Neuronal stem cell (in vitro differentiated cells): ENCODE measurements at regions not wholly inside any gene's neighbourhood (a gene's known extent, or its start where the extent isn't known, plus 50 kb on each side); places are given as distances from the start of the nearest gene placed in this dataset.

Experiments
- DNase-seq: peaks from one replicate; pipeline ENCODE4 v3.0.0-alpha.2; 2013; ENCODE audit warnings: low spot score
- H2AFZ ChIP-seq: one replicate; pipeline ENCODE4 v1.6.1; 2013; ENCODE audit warnings: mild to moderate bottlenecking, low read length, inconsistent platforms
- H2AK5ac ChIP-seq: 2 replicates; pipeline ENCODE4 v1.6.1; 2013; ENCODE audit warnings: low read depth, mild to moderate bottlenecking, inconsistent platforms, low read length, moderate library complexity, mixed read lengths
- H2BK120ac ChIP-seq: 2 replicates; pipeline ENCODE4 v1.6.1; 2013; ENCODE audit warnings: low read depth, mild to moderate bottlenecking, inconsistent platforms, low read length, moderate library complexity, mixed read lengths
- H2BK12ac ChIP-seq: one replicate; pipeline ENCODE4 v1.6.1; 2013; ENCODE audit warnings: low read length, inconsistent platforms
- H2BK15ac ChIP-seq: 2 replicates; pipeline ENCODE4 v1.6.1; 2013; ENCODE audit warnings: mild to moderate bottlenecking, low read length, inconsistent platforms, mixed read lengths
- H2BK5ac ChIP-seq: one replicate; pipeline ENCODE4 v1.6.1; 2013; ENCODE audit warnings: inconsistent platforms, mild to moderate bottlenecking, low read length, moderate library complexity
- H3K14ac ChIP-seq: one replicate; pipeline ENCODE4 v1.6.1; 2013; ENCODE audit warnings: low read length, inconsistent platforms
- H3K18ac ChIP-seq: 2 replicates; pipeline ENCODE4 v1.6.1; 2013; ENCODE audit warnings: low read length, inconsistent platforms
- H3K23ac ChIP-seq: 2 replicates; pipeline ENCODE4 v1.6.1; 2013; ENCODE audit warnings: low read depth, mild to moderate bottlenecking, mixed read lengths, low read length, inconsistent platforms; ENCODE audit not compliant: poor library complexity
- H3K27ac ChIP-seq: replicated peaks from 3 replicates; pipeline ENCODE4 v1.5.1; 2013; ENCODE audit warnings: low read length, inconsistent platforms
- H3K27me3 ChIP-seq, 3 experiments: 2 replicates each; pipeline ENCODE4 v1.6.1; 2013; ENCODE audit warnings: low read length in 3 of 3, mild to moderate bottlenecking in 2 of 3, inconsistent platforms in 1 of 3, low read depth in 1 of 3, mixed read lengths in 1 of 3, moderate library complexity in 1 of 3; ENCODE audit not compliant: control insufficient read depth in 3 of 3, insufficient read depth in 3 of 3
- H3K36me3 ChIP-seq, 2 donors: replicated peaks in 1 of 2; 2 replicates each; pipeline ENCODE4 v1.6.1; 2013; ENCODE audit warnings: low read length in 2 of 2; ENCODE audit not compliant: control insufficient read depth in 2 of 2, insufficient read depth in 2 of 2
- H3K4ac ChIP-seq: 2 replicates; pipeline ENCODE4 v1.6.1; 2013; ENCODE audit warnings: inconsistent platforms, mild to moderate bottlenecking, low read length, moderate library complexity
- H3K4me1 ChIP-seq, 2 donors: 1 replicate in 1 of 2; 2 replicates in 1 of 2; pipeline ENCODE4 v1.6.1; 2013; ENCODE audit warnings: low read length in 2 of 2, low read depth in 1 of 2; ENCODE audit not compliant: control insufficient read depth in 2 of 2, insufficient read depth in 1 of 2
- H3K4me2 ChIP-seq: one replicate; pipeline ENCODE4 v1.6.1; 2013; ENCODE audit warnings: mild to moderate bottlenecking, low read length, inconsistent platforms; ENCODE audit not compliant: insufficient read depth, poor library complexity, severe bottlenecking
- H3K4me3 ChIP-seq, 2 donors: 2 replicates each; pipeline ENCODE4 v1.5.1; 2013; ENCODE audit warnings: low read length in 2 of 2, mild to moderate bottlenecking in 2 of 2, inconsistent platforms in 1 of 2, moderate library complexity in 1 of 2
- H3K79me1 ChIP-seq: one replicate; pipeline ENCODE4 v1.6.1; 2013; ENCODE audit warnings: low read depth, mild to moderate bottlenecking, inconsistent platforms, low read length, moderate library complexity
- H3K9ac ChIP-seq: one replicate; pipeline ENCODE4 v1.6.1; 2013; ENCODE audit warnings: mild to moderate bottlenecking, low read depth, low read length, inconsistent platforms; ENCODE audit not compliant: poor library complexity
- H3K9me3 ChIP-seq, 2 donors: replicated peaks in 1 of 2; 2 replicates each; pipeline versions ENCODE3 to v1.6.1; 2013; ENCODE audit warnings: low read length in 2 of 2, mild to moderate bottlenecking in 2 of 2, inconsistent platforms in 1 of 2, low read depth in 1 of 2, mixed read lengths in 1 of 2, moderate library complexity in 1 of 2; ENCODE audit not compliant: control insufficient read depth in 2 of 2, insufficient read depth in 1 of 2
- H4K8ac ChIP-seq: one replicate; pipeline ENCODE4 v1.6.1; 2013; ENCODE audit warnings: low read depth, mild to moderate bottlenecking, inconsistent platforms, low read length, moderate library complexity
- H4K91ac ChIP-seq: one replicate; pipeline ENCODE4 v1.6.1; 2013; ENCODE audit warnings: low read length, low read depth, mild to moderate bottlenecking, inconsistent platforms; ENCODE audit not compliant: poor library complexity
- WGBS, 2 donors: extraction: QIAGEN DNeasy Blood & Tissue Kit; methylation state at CpG; one replicate each; pipeline ENCODE4 v1.1.7; 2013; ENCODE audit warnings: missing lambda C conversion rate in 2 of 2, mixed read lengths in 1 of 2; ENCODE audit not compliant: insufficient read length in 2 of 2, insufficient replicate concordance in 1 of 2; ENCODE audit errors: extremely low coverage in 2 of 2; 5-methylcytosine and 5-hydroxymethylcytosine counted together

DNA sequence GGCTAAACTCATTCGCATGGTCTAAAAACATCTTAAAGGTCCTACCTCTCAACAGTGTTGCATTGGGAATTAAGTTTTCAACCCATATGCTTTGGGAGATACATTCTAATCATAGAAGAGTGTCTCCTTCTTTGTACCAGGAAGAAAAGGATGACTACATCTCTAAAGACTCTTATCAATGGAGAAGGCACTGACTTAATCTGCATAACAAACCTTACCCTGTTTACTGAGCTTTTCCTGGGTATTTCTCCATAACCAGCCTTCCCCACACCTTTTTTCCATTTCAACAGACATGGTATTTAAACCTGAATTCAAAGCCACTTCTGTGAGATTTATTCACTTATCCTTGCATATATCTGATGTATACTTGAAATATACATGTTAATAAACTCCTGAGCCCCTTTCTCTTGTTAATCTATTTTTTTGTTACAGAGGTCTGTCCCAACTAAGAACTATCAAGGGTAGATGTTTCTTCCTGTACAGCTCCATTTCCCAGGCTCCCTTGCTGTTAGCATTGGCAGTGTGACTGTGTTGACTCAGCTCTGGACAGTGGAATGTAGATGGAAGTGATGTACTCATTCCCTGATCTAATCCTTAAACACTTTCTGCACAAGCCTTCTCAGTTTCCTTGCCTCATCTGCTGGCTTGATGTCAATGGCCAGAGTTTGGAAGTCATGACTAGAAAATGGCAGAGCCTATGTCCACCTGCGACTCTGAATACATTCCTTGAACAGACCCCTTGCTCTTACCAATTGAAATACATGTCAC, 148.9 kb upstream of the CPEB2 start:
- H3K23ac ChIP-seq = no peak overlapping the region
- H4K91ac ChIP-seq = no peak overlapping the region
- no peak for DNase-seq
- H3K4ac ChIP-seq = no peak overlapping the region
- no peak overlapping the region for H2AK5ac ChIP-seq
- no peak overlapping the region for H2BK15ac ChIP-seq
- no peaks in the 10 kb centered on the region for H3K27me3 ChIP-seq
- no peaks in the 10 kb centered on the region for H3K4me1 ChIP-seq
- H3K14ac ChIP-seq = no peak overlapping the region
- H3K79me1 ChIP-seq = no peaks in the 10 kb centered on the region
- no peak overlapping the region for H4K8ac ChIP-seq
- no peak overlapping the region for H3K4me2 ChIP-seq
- H2BK120ac ChIP-seq = no peak overlapping the region
- no peak overlapping the region for H3K18ac ChIP-seq
- whole genome bisulfite sequencing, 2 donors = no CpG with 5 or more reads among the region's 2 CpGs
- no peak overlapping the region for H3K27ac ChIP-seq
- no peak overlapping the region for H2BK5ac ChIP-seq
- H3K9ac ChIP-seq = no peak overlapping the region
- no peaks in the 10 kb centered on the region for H3K9me3 ChIP-seq
- no peak overlapping the region for H2BK12ac ChIP-seq
- H3K4me3 ChIP-seq = no peak overlapping the region
- no peak overlapping the region for H2AFZ ChIP-seq
- H3K36me3 ChIP-seq = no peaks in the 10 kb centered on the region

DNA sequence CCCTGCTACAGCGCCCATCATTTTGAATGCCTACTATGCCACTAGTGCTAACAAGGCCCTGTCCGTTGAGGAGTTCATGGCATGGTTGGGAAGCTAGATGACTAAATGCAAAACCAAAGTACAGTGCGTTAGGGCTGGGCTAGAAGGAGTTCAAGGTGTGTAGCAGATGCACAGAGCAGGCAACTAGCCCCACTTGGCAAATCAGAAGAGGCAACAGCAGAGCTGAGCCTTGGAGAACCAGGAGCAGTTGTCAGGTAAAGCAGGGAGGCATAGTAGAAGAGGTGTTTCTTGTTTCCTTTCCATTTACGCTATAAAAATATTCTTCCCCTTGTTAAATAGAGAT, 146.6 kb upstream of the CPEB2 start:
- Histone ChIP-seq H3K9ac (no peak overlapping the region), H4K91ac (no peak overlapping the region), H3K4me2 (no peak overlapping the region), H3K36me3 (no peaks in the 10 kb centered on the region), H3K4me1 (no peaks in the 10 kb centered on the region), H2AFZ (no peak overlapping the region), H3K27me3 (peaks cover 0 to under 1% (median 0%) of the 10 kb centered on the region in 3 experiments), H3K14ac (no peak overlapping the region), H2BK5ac (no peak overlapping the region), H2BK12ac (no peak overlapping the region), H3K79me1 (no peaks in the 10 kb centered on the region), H2BK15ac (no peak overlapping the region), H3K4ac (no peak overlapping the region), H2AK5ac (no peak overlapping the region), H3K23ac (no peak overlapping the region), H3K4me3 (no peak overlapping the region), H3K27ac (no peak overlapping the region), H2BK120ac (no peak overlapping the region), H3K9me3 (no peaks in the 10 kb centered on the region), H3K18ac (no peak overlapping the region), H4K8ac (no peak overlapping the region)
- no CpG with 5 or more reads among the region's 4 CpGs for WGBS, 2 donors
- DNase-seq = no peak

DNA sequence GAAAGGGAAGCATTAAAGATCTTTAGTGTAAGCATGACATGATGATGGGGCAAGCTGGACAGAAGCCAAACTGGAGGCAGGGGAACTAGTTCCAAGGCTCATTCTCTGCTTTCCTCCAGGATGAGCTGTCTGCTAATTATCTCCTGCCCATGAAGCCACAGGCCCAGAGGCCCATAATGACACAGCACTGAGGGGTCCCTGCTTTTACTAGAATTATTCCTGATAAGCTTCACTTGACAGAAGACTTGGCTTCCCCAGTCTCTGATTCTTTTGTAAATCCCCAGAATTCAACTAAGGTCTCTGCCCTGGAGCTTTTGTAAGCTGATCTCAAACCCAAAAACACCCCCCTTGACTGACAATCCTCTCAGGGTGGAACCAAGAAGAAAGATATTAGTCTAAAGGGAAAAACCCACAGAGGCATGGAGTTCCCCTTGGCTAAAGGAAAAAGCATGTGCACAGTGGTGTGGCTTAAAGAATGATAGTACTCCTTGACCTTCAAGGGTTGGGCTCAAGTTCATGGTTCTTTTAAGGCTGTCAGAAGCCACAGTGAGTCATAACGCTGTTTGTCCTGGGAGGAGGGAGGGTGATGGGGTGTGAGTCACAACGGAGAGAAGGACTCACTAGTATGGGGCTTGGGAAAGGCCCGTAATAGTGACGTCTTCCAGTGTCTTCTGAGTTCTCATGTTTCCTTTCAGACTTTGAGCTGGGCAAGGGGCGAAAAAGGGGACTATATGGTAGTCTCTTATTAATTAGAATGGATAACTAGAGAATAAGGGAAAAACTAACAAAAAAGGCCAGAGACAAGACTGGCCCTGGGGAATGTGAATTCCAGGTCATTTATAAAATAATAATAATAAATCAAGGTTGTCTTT, 146.0 kb upstream of the CPEB2 start:
- no peak overlapping the region for H2AK5ac ChIP-seq
- H2BK120ac ChIP-seq = no peak overlapping the region
- H3K23ac ChIP-seq = no peak overlapping the region
- H2BK15ac ChIP-seq = no peak overlapping the region
- H3K27me3 ChIP-seq = peaks cover 0 to 3% (median 0%) of the 10 kb centered on the region in 3 experiments
- H3K4me2 ChIP-seq = no peak overlapping the region
- H3K4ac ChIP-seq = no peak overlapping the region
- no CpG with 5 or more reads among the region's 5 CpGs for WGBS, 2 donors
- no peaks in the 10 kb centered on the region for H3K36me3 ChIP-seq
- DNase-seq = no peak
- H2BK5ac ChIP-seq = no peak overlapping the region
- H2AFZ ChIP-seq = no peak overlapping the region
- no peak overlapping the region for H3K14ac ChIP-seq
- H3K9me3 ChIP-seq = no peaks in the 10 kb centered on the region
- no peak overlapping the region for H2BK12ac ChIP-seq
- no peak overlapping the region for H3K4me3 ChIP-seq
- H3K4me1 ChIP-seq = peaks cover 0 to 1% of the 10 kb centered on the region in 2 donors
- H3K9ac ChIP-seq = no peak overlapping the region
- H4K8ac ChIP-seq = no peak overlapping the region
- no peaks in the 10 kb centered on the region for H3K79me1 ChIP-seq
- H3K18ac ChIP-seq = no peak overlapping the region
- H3K27ac ChIP-seq = no peak overlapping the region
- no peak overlapping the region for H4K91ac ChIP-seq

GRCh38 chr4:14856934-14857235, 145.4 kb upstream of the CPEB2 start:
- Histone ChIP-seq H2BK5ac (no peak overlapping the region), H3K18ac (no peak overlapping the region), H3K27me3 (peaks cover 0 to 7% (median 0%) of the 10 kb centered on the region in 3 experiments), H3K27ac (no peak overlapping the region), H4K91ac (no peak overlapping the region), H2BK12ac (no peak overlapping the region), H4K8ac (no peak overlapping the region), H3K14ac (no peak overlapping the region), H2AFZ (no peak overlapping the region), H3K23ac (no peak overlapping the region), H3K4me3 (no peak overlapping the region), H3K9ac (no peak overlapping the region), H2AK5ac (no peak overlapping the region), H2BK120ac (no peak overlapping the region), H3K4ac (no peak overlapping the region), H3K4me2 (no peak overlapping the region), H2BK15ac (no peak overlapping the region), H3K4me1 (peaks cover 0 to 1% of the 10 kb centered on the region in 2 donors), H3K36me3 (no peaks in the 10 kb centered on the region), H3K9me3 (no peaks in the 10 kb centered on the region), H3K79me1 (no peaks in the 10 kb centered on the region)
- DNase-seq = no peak
- WGBS, 2 donors = no CpG with 5 or more reads among the region's 5 CpGs
